Activated CD4-positive, alpha-beta T cell treated with anti-CD3 and anti-CD28 coated beads, Interleukin-2, amount 50 U/mL, for 4 hours (primary cell): ENCODE measurements at regions not wholly inside any gene's neighbourhood (a gene's known extent, or its start where the extent isn't known, plus 50 kb on each side); places are given as distances from the start of the nearest gene placed in this dataset.

Experiments used
- DNase-seq, 2 experiments: peaks; one replicate each; pipeline ENCODE4 v3.0.0-alpha.2; 2020

DNA sequence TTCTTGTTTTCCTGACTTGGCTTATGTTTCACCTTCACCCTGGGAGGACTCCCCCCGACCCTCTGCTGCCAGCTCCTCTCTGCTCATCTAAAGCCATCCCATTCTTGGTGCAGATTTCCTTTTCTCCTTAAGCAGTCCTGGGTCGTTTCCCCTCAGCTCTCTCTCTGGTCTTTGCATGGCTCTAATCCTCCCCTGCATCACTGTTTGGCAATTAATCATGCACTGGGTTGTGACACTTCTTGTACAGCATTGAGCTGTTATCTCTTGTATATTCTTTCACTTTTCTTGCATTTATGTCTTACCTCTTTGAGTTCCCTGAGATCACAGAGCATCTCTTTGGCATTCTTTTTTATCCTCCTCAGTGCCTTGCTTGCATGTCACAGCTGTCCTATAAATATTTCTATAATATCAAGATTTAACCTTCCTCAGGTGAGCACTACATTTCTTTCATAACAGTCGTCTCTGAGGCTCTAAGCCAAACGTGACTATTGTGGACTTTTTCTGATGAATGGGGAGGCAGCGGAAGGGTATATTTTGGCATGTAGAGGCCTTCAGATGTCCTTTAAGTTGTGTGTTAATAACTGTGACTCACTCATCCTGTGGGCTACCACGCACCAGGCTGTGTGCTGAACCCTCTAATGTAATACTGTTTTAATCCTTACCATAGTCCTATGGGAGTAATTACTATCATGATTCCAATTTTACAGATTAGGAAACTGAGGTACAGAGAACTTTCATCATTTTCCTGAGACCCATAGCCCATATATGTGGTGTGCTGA, 507.5 kb downstream of the SLC4A3 start:
- DNase-seq: no peak

DNA sequence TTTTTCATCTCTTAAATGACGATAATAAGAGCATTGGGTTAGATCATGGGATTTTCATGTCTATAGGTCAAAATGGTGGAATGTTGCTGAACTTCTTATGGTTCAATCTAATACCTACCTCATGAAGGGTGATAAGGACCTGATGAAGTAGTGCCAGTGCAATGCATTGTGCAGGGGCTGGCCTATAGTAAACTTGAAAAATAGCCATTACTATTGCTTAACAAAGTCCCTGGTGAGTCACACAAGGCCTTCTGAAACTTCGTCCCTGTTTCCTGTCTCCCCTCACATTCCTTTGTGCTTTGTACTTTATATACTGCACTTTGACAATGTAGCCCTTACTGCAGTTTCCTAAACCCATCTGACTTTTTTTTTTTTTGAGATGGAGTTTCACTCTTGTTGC, 515.9 kb downstream of the SLC4A3 start:
- DNase-seq: no peak

DNA sequence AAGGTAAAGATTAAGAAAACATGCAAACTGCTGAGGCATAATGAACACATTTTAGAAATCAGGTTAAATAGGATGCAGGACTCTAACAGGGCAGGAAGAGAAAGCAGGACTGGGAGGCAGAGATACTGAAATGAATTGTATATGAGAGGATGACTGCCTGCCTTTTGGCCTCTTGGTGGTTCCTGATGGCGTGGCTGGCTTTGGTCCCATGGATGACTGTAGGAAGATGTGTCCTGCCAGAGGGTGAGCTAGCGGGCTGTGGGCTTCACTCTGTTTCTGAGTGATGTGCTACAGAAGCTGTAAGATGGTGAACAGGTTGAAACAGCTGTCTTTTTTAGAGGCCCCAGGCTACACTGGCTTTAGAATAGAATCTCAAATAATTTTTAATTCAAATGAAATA, 517.0 kb downstream of the SLC4A3 start:
- no peak for DNase-seq

DNA sequence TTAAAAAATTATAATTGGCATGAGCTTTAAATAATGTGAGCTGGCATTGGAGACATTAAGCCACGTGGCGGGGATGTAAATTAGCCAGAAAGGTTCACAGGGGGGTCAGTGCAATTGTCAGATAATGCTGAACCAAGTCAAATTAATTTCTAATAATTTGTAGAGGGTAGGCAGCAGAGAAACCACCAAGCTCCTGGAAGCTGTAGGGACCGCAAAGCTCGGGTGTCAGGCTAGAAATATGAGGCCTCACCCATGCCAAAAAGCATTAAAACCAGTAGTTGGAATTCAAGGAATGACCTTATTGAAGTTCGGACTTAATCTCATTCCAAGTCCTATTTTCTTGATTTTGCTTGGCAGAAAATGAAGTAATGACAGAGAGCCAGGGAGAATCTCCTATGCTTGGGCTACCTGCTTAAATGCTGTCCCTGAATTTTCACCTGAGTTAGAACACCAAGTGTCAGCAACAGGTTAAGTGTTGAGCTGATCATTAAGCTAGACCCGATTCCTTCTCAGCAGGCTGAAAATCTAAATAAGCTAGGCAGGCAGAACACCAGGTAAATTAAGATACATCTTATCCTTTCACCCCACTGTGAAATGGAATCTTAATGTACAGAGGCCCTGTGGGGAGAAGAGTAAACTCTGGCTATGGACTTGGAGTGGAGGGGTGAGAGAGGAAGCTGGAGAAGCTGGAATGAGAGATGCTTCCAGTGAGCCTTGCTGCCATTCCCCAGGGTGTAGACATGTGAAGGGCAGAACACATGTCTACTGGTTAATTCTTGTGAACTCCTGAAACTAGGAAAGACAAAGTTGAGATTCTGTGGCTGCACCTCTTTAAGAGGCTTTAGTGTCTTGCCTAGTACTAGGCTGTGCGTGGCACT, 520.0 kb downstream of the SLC4A3 start:
- no peak for DNase-seq

DNA sequence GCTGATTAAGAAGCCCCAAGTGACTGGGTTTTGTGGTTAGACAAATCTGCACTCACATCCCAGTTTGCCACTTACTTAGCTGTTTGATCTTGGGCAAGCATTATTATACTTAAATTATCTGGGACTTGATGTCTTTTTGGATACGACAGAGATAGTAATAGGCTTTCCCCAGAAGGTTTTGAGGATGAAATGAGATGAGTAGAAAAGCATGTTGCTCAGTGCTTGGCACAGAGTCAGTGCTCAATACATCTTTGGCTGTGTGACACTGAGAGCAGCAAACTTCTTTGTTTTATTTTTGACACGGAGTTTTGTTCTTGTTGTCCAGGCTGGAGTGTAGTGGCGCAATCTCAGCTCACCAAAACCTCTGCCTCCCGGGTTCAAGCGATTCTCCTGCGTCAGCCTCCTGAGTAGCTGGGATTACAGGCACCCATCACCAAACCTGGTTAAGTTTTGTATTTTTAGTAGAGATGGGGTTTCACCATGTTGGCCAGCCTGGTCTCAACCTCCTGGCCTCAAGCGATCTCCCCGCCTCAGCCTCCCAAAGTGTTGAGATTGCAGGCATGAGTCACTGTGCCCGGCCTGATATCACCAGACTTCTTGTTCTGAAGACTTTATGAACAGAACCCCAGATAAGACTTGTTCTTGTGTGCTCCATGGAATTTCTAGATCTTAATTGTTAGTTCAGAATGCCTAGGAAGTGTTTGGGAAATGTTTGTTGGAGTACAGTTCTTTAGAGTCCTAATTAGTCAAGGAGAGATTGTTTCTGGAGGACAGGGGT, 521.2 kb downstream of the SLC4A3 start:
- DNase-seq: no peak

DNA sequence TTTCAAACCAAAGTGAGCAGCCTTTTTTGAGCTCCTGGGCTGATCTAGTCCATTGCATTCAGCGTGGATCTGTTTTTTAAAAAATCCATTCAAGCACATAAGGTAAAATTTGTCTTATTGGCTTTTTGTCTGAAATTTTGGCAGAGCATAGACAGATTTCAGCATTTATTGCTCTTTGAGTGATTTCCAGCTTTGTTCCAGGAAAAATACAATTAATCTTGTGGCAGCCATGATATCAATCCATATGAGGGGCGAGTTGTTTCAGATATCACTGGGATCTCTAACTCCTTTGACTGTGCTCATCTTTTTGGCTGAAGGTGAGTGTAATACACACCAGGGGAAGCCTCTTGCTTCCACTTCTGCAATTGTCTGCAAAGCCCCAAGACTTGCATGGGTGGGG, 523.9 kb downstream of the SLC4A3 start:
- no peak for DNase-seq

DNA sequence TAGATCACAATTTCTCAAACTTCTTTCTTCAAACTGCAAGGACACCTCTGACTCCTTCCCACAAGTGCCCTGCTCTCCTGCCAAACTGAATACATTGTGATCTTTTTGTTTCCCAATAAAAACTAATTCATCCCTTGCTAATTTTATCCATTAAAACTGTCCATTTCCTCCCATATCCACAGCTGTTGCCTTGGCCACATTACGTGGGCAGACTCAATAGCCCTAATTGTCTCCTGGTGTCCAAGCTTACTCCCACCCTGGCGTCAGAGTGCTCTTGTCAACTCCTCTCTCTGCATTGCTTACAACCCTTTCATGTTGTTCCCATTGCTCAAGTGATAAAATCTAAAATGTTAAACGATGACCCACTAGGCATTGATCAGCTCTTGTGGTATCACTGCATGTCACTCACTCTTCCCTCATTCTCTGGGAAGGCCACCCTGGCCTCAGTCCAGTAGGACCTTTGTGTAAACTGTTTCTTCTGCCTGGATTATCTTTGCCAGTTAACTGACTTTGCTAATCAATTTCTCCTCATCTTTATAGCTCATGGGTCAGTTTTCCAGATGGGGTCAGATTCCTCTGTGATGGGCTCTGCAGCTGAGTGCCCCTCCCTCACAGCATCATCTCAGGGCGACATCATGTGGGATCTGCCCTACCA, 525.0 kb downstream of the SLC4A3 start:
- no peak for DNase-seq

DNA sequence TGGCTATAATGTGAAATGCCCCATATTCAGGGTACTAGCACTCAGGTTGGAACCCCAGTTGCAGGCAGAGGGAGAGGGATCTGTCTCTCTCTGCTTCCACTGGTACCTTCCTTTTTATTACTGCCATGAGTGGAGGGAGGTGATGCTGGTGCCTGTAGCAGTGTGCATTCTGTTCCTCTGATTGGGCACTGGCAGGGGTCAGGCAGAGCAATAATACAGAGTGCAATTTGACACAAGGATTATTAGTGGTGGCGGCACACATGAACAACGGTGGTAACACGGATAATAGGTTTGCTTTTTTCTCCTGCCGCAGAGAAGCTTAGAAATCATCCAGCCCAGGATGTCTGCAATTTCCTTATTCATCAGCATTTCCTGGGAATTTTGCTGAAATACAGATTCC, 525.7 kb downstream of the SLC4A3 start:
- no peak for DNase-seq

DNA sequence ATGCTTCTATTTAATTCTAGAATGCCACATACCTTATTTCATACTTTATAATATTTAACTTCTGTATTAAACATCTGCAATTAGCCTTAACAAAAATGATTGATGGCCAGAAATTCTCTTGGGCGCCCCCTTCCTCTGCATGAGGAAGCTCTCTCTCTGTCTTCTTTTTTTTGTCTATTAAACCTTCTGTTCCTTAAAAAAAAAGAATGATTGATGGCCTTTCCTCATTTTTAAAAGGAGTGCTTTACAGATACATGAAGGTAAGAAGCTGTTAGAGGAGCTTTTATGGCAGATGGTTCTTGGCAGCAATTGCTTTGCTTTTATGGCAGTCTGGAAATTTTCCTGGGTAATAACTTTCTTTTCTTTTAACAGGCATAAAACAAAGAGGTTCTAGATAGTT, 526.9 kb downstream of the SLC4A3 start:
- no peak for DNase-seq

DNA sequence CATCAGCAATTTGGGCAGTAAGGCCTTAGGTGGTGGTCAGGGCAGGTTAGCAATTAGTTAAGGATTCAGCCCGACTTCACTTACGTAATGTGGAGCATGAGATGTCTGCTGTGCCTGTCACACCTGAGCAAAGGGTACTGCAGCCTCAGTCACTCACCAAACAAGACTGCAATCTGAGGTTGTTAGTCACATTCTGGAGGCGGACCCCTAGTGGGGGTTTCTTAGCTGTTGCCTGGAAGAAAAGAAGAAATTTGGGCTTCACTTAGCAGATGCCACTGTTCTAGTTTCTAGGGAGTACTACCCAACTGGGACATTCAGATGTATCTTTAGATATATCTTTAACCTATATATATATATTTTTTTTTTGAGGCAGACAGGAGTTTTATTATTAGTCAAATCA, 529.9 kb downstream of the SLC4A3 start:
- DNase-seq: no peak

DNA sequence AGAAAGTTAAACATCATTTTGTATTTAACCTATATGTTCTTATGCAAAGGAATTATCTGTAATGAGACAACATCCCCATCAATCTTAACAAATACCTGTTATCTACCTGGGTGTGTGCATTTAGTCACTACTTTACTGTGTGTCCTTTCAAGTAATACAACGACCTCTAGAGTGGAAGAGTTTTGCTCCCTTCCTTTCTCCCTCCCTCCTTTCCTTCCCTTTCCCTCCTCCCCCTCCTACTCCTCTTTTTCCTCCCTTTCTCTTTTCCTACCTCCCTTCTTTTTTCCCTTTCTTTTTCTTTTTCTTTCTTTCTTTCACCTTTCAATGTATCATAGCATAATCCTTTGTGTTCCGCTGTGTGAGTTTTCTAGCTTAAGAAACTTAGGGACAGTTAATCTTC, 532.3 kb downstream of the SLC4A3 start:
- DNase-seq: no peak

DNA sequence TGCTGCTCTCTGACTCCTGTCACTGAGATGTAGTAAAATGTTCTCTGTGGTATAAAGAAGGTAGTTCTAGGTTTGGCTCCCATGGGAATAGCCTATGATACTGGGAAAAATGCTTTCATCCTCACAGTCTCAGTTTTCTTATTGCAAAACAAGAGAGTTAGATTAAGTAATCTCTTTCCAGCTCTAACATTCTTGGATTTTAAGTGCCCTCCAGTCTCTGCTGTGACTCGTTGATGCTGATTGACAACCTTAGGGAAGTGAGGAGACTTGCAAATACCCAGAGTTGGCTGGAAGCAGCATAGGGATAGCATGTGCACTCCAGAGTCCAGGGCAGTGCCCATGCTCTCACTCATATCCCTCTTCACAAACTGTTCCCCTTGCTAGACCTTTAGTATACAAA, 534.9 kb downstream of the SLC4A3 start:
- DNase-seq: no peak

DNA sequence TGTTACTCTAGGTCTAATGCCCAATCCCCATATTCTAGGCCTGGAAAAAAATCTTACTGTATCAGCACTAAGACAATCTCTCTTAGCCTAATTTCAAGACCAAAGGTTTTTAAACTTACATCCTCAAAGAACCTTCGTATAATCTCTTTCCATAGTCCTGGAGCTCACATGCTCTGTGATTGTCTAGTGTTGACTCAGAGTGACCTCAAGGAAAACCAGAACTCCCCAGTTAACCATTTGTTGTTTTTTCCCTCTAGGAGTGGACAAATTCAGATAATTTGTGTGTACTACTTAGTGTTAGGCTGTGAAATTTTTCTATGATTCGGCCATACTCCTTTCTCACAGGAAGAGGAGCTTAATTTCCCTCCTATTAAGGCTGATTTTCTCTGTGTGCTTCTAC, 536.1 kb downstream of the SLC4A3 start:
- no peak for DNase-seq

DNA sequence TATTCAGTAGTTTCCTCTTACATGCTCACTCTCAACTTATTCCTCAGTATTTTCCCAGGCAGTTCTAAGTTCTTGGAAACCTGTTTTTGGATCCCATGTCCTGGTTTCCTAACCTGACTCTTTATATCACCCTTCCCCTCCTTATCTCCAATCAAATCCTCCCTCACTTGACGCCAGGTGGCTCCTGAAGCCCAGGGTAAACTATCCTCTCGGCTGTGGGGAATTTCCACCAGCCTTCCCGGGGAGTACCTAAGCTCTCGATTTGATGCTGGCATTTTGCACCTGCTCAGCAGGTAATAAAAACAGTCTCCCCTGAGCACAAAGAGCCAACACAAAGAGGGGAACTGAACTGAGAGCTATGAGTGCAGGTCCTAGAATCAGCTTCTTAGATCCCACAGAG, 538.0 kb downstream of the SLC4A3 start:
- no peak for DNase-seq

DNA sequence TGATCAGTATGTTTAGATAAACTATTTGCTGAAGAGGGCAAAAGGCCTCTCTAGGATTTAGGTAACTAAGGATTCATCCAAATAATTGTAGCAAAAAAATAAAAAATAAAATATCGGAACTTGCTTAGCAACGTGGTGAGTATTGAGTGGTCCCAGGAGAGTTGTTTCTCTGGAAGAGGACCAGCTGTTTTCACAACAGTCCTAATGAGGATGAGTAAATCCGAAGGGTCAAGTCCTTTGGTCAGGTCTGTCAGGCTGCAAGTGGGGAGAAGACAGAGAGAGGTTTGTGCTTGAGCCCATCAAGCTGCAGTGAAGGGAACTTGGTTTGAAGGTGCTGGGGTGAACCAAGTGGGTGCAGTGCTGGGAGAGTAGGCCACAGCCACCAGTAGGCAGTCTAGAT, 539.2 kb downstream of the SLC4A3 start:
- DNase-seq: no peak

DNA sequence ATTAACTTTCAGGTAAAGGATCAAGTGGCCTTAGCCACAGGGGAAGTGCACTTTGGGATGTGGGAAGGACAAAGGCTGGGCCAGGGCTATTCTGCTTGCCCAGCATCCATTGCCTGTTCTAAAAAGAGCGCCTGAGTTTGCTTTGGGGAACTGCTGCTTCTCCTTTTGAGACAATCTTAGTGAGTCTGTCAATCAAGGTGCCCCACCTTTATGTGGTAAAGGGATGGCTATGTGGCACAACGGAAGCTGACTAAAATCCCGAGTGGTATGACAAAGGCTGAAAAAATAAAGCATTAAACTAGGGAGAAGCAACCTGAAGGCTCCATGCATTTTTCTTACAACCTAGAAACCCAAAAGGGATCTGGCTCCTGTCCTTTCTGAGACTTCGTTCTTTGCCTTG, 540.5 kb downstream of the SLC4A3 start:
- no peak for DNase-seq

DNA sequence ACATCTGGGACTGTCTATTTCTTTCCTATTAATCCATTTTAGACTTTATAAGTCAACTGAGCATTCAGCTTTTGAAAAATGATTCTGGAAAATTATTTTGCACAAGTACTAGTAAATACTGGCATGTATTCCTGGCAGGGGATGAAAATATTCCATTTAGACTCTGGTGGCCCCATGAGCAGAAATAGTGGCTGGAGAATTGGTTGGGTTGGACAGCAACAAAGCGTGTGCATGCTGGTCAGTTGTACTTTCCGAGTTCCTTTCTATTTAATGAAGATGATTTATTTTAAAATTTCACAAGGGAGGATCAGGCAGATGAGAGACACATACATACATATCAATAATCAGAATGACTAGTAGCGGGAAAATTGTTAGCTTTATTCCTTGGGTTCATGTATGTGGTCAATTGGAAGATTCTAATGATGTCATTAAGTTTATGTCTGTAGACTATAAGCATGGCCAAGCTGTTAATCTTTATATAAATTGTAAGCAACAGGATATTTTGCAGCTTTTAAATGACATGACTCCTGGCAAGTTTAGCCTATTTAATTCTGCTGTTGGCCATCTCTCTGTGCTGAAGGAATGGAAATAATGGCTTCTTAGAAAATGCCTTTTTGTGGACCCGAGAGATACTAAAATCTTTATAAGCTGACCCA, 541.6 kb downstream of the SLC4A3 start:
- DNase-seq: no peak

DNA sequence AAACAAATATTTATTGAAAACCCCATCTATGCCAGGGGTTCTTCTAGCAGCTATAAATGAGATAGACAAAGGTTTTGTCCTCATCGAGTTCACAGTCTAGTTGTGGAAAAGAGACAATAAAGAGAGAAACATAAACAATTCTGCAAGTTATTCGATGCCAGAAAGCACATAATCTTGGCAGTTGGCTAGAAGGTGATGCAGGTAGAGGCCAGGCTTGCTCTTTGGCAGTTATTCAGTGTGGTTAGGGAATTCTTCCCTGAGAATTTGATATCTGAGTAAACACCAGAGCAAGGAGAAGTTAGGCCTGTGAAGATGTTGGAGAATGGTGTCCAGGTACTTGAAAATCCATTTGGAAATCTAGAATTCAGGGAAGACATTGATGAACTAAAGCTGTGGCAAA, 547.4 kb downstream of the SLC4A3 start:
- no peak for DNase-seq

DNA sequence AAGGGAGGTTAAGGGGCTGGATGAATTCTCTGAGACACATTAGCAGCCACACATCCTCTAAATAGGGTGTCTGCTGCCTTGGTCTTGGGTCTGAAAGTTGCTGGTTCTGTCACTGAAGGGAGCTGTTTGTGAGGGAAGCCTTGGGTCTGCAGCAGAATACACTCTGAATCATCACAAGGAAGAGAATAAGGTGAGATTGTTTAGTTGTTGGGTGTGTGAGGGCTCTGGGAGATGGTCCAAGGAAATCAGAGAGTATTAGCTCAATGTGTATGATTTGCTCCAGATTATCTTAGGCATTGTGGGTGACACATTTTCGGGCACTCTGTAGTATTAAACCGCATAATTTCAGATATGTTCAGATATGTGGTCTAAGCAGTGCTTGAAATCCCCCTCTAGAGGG, 548.5 kb downstream of the SLC4A3 start:
- DNase-seq: no peak

DNA sequence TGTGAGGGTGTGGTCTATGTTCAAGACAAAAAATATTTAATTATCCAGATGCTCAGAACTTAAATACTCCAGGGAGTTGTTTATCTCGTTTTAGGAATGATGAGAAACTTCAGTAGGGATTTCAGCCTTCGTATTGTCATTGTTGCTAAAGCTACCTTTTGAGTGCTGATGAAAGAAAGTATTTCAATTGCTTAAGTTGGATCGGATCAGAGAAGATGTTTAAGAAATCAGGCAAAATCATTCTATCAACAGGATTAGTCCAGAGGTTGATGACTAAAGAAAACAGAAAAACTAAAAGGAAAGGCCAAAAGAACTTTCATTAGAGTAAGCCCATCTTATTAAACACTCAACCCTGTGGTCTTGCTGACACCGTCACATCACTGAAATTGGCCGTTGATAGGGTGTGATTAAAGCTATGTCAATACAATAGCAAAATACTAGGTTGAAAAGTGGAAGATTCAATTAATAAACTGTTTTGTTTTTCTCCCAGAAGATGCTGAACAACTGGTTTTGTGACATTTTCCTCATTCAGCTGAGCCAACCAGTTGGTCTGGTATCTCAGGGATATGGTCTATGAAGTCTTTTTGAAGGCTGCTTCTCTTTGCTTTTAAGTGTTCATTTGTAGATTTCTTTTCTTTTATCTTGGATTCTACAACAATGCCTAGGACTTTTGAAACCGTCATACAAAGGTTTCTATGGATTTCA, 551.7 kb downstream of the SLC4A3 start:
- no peak for DNase-seq

DNA sequence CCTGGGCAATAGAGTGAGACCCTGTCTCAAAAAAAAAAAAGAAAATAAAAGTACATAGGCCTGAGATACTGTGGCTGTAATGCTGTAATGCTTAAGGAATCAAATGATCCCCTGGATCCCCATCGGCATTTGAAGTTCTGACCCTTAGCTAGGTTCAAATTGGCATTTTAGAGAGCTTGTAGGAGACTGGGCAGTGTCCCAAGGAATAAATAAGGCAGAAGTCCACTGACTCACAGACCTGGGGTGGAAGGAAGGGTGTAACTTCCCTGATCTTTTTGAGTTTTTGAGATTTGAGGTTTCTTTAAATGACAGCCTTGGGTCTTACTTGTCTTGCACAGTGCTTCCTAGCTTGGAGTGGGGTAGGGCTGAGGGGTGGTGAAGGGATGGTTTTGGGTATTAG, 553.7 kb downstream of the SLC4A3 start:
- no peak for DNase-seq

DNA sequence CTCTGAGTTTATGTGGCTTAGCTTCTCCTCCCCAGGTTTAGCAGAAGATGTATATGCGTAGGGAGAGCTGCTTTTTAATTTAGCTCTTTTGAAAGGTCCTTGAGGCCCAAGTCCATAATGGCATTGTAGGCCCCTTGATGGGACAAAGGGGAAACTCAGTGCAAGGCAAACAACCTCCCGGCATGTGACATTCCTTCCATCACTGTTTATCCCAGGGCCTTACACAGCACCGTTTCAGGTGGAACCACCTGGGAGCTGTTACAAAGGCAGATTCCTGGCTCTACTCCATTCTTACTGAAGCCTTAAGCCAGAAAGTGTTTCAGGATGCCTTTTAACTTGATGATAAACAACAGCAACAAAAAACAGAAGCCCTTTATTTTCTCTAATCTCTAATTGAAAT, 555.4 kb downstream of the SLC4A3 start:
- no peak for DNase-seq
